ENCODE measurements at regions not wholly inside any gene's neighbourhood (a gene's known extent, or its start where the extent isn't known, plus 50 kb on each side); places are given as distances from the start of the nearest gene placed in this dataset.

- no peak overlapping the region for H3K27ac Mint-ChIP-seq
- H3K4me3 Mint-ChIP-seq = no peak overlapping the region
- no peaks in the 10 kb centered on the region for H3K9me3 Mint-ChIP-seq
- DNase-seq (ENCODE audit: low spot score in 2 of 2) (no peak), ATAC-seq (no peak)
- no peaks in the 10 kb centered on the region for H3K36me3 Mint-ChIP-seq
- H3K4me1 Mint-ChIP-seq = no peaks in the 10 kb centered on the region
Measured at GRCh38 chrX:150236327-150236726, 126.8 kb upstream of the MAMLD1 start.

GRCh38 chrX:150238632-150239382 lies 124.3 kb upstream of the MAMLD1 start:
- Mint-ChIP-seq H3K36me3 (no peaks in the 10 kb centered on the region), H3K9me3 (peaks cover 2% of the 10 kb centered on the region), H3K4me1 (no peaks in the 10 kb centered on the region), H3K4me3 (no peak overlapping the region), H3K27ac (no peak overlapping the region)
- DNase-seq (ENCODE audit: low spot score in 2 of 2) = no peak
- no peak for ATAC-seq

GRCh38 chrX:150239946-150240642 lies 123.0 kb upstream of the MAMLD1 start:
- Mint-ChIP-seq H3K9me3 (peaks cover 2% of the 10 kb centered on the region), H3K4me1 (no peaks in the 10 kb centered on the region), H3K4me3 (no peak overlapping the region), H3K27ac (peak overlapping the region; percentile 46), H3K36me3 (no peaks in the 10 kb centered on the region)
- no peak for DNase-seq (ENCODE audit: low spot score in 2 of 2)
- no peak for ATAC-seq

- Mint-ChIP-seq H3K4me3 (no peak overlapping the region), H3K27ac (no peak overlapping the region), H3K4me1 (no peaks in the 10 kb centered on the region), H3K36me3 (no peaks in the 10 kb centered on the region), H3K9me3 (peaks cover 2% of the 10 kb centered on the region)
- no peak for DNase-seq (ENCODE audit: low spot score in 2 of 2)
- no peak for ATAC-seq
Measured at GRCh38 chrX:150240643-150240970, 122.5 kb upstream of the MAMLD1 start.

- DNase-seq (ENCODE audit: low spot score in 2 of 2) (peak in 1 of 2 donors; percentile 12), ATAC-seq (no peak)
- H3K36me3 Mint-ChIP-seq = no peaks in the 10 kb centered on the region
Measured at GRCh38 chrX:150253959-150254620, 109.0 kb upstream of the MAMLD1 start.

GRCh38 chrX:150254909-150255308 lies 108.2 kb upstream of the MAMLD1 start:
- Mint-ChIP-seq H3K27ac (no peak overlapping the region), H3K36me3 (no peaks in the 10 kb centered on the region), H3K4me3 (no peak overlapping the region), H3K9me3 (no peaks in the 10 kb centered on the region), H3K4me1 (peaks cover 6% of the 10 kb centered on the region)
- DNase-seq (ENCODE audit: low spot score in 2 of 2) (peak in 1 of 2 donors; percentile 4), ATAC-seq (no peak)

More at GRCh38 chrX:150253959-150254620, 109.0 kb upstream of the MAMLD1 start:
- H3K4me3 Mint-ChIP-seq = no peak overlapping the region
- peaks cover 6% of the 10 kb centered on the region for H3K4me1 Mint-ChIP-seq
- H3K27ac Mint-ChIP-seq = no peak overlapping the region
- no peaks in the 10 kb centered on the region for H3K9me3 Mint-ChIP-seq

- no peak overlapping the region for H3K4me3 Mint-ChIP-seq
Measured at GRCh38 chrX:150255441-150256296, 107.4 kb upstream of the MAMLD1 start.

GRCh38 chrX:150256297-150256650 lies 106.8 kb upstream of the MAMLD1 start:
- no peak for ATAC-seq
- Mint-ChIP-seq H3K9me3 (no peaks in the 10 kb centered on the region), H3K4me1 (peaks cover 6% of the 10 kb centered on the region), H3K36me3 (no peaks in the 10 kb centered on the region), H3K27ac (no peak overlapping the region), H3K4me3 (no peak overlapping the region)
- no peak for DNase-seq (ENCODE audit: low spot score in 2 of 2)

More at GRCh38 chrX:150255441-150256296, 107.4 kb upstream of the MAMLD1 start:
- Mint-ChIP-seq H3K4me1 (peaks cover 6% of the 10 kb centered on the region), H3K9me3 (no peaks in the 10 kb centered on the region), H3K36me3 (no peaks in the 10 kb centered on the region), H3K27ac (no peak overlapping the region)
- ATAC-seq = no peak
- peak in 1 of 2 donors; percentile 13 for DNase-seq (ENCODE audit: low spot score in 2 of 2)

- H3K36me3 Mint-ChIP-seq = no peaks in the 10 kb centered on the region
- H3K4me3 Mint-ChIP-seq = no peak overlapping the region
- peak in 1 of 2 donors; percentile 15 for DNase-seq (ENCODE audit: low spot score in 2 of 2)
- H3K4me1 Mint-ChIP-seq = peaks cover 6% of the 10 kb centered on the region
- H3K9me3 Mint-ChIP-seq = no peaks in the 10 kb centered on the region
- ATAC-seq = no peak
- no peak overlapping the region for H3K27ac Mint-ChIP-seq
Measured at GRCh38 chrX:150257353-150258175, 105.6 kb upstream of the MAMLD1 start.

GRCh38 chrX:150258176-150258425 lies 105.0 kb upstream of the MAMLD1 start:
- Mint-ChIP-seq H3K9me3 (no peaks in the 10 kb centered on the region), H3K27ac (no peak overlapping the region), H3K4me1 (peaks cover 6% of the 10 kb centered on the region), H3K4me3 (no peak overlapping the region), H3K36me3 (no peaks in the 10 kb centered on the region)
- DNase-seq (ENCODE audit: low spot score in 2 of 2) (no peak), ATAC-seq (no peak)

- DNase-seq (ENCODE audit: low spot score in 2 of 2) = no peak
- no peak for ATAC-seq
- H3K4me1 Mint-ChIP-seq = peaks cover 6% of the 10 kb centered on the region
- no peaks in the 10 kb centered on the region for H3K36me3 Mint-ChIP-seq
- H3K27ac Mint-ChIP-seq = no peak overlapping the region
- H3K4me3 Mint-ChIP-seq = no peak overlapping the region
- H3K9me3 Mint-ChIP-seq = no peaks in the 10 kb centered on the region
Measured at GRCh38 chrX:150258463-150259430, 104.4 kb upstream of the MAMLD1 start.

GRCh38 chrX:150262456-150262855 lies 100.7 kb upstream of the MAMLD1 start:
- DNase-seq (ENCODE audit: low spot score in 2 of 2) (no peak), ATAC-seq (no peak)
- Mint-ChIP-seq H3K27ac (no peak overlapping the region), H3K4me1 (no peaks in the 10 kb centered on the region), H3K36me3 (no peaks in the 10 kb centered on the region), H3K9me3 (no peaks in the 10 kb centered on the region), H3K4me3 (no peak overlapping the region)

- no peak overlapping the region for H3K4me3 Mint-ChIP-seq
- H3K27ac Mint-ChIP-seq = no peak overlapping the region
- DNase-seq (ENCODE audit: low spot score in 2 of 2) (no peak), ATAC-seq (no peak)
- no peaks in the 10 kb centered on the region for H3K4me1 Mint-ChIP-seq
- H3K9me3 Mint-ChIP-seq = no peaks in the 10 kb centered on the region
- H3K36me3 Mint-ChIP-seq = no peaks in the 10 kb centered on the region
Measured at GRCh38 chrX:150268839-150269355, 94.2 kb upstream of the MAMLD1 start.
